Esophagus muscularis mucosa (tissue), 4 donors: ENCODE measurements at regions not wholly inside any gene's neighbourhood (a gene's known extent, or its start where the extent isn't known, plus 50 kb on each side); places are given as distances from the start of the nearest gene placed in this dataset.

Experiments used
- DNase-seq: peaks from one replicate; pipeline ENCODE4 v3.0.0-alpha.2; 2017; ENCODE audit errors: extremely low spot score
- H3K27ac ChIP-seq, 4 donors: fragments of 200-600 bp; sonication (generic); replicated peaks in 1 of 4; 1 replicate in 3 of 4; 2 replicates in 1 of 4; pipeline ENCODE4 v1.5.1; 2016 to 2019; ENCODE audit warnings: mild to moderate bottlenecking in 1 of 4
- H3K27me3 ChIP-seq, 4 donors: fragments of 200-600 bp; sonication (generic); one replicate each; pipeline versions ENCODE4 v1.5.1 to v1.6.0; 2016 to 2019
- H3K36me3 ChIP-seq, 4 donors: fragments of 200-600 bp; sonication (generic); one replicate each; pipeline ENCODE4 v1.5.1; 2016 to 2019
- H3K4me1 ChIP-seq, 4 donors: fragments of 200-600 bp; sonication (generic); one replicate each; pipeline ENCODE4 v1.5.1; 2016 to 2019
- H3K4me3 ChIP-seq, 4 donors: fragments of 200-600 bp; sonication (generic); 1 replicate in 2 of 4; 2 replicates in 2 of 4; pipeline ENCODE4 v1.5.1; 2016 to 2019; ENCODE audit warnings: mild to moderate bottlenecking in 4 of 4, moderate library complexity in 1 of 4
- H3K9me3 ChIP-seq, 4 donors: fragments of 200-600 bp; sonication (generic); 1 replicate in 3 of 4; 2 replicates in 1 of 4; pipeline ENCODE4 v1.5.1; 2016 to 2019
- EP300 ChIP-seq: sonication (generic); formaldehyde crosslinking; IDR thresholded peaks from one replicate; pipeline ENCODE4 v1.6.1; 2017; ENCODE audit warnings: antibody characterized with exemption
- POLR2A ChIP-seq: fragments of 450-650 bp; IDR thresholded peaks from one replicate; pipeline ENCODE4 v1.6.1; 2017; ENCODE audit warnings: antibody characterized with exemption, moderate library complexity, mild to moderate bottlenecking, low read depth
- POLR2AphosphoS5 ChIP-seq, 2 donors: sonication (generic); formaldehyde crosslinking; IDR thresholded peaks; one replicate each; pipeline ENCODE4 v1.6.1; 2017; ENCODE audit warnings: antibody characterized with exemption in 2 of 2
- WGBS: methylation state at CpG from one replicate; pipeline ENCODE4 v1.1.5; 2018; 5-methylcytosine and 5-hydroxymethylcytosine counted together
- intact Hi-C: fragments of 100-400 bp; cut with DNase I; formaldehyde crosslinking; loops from one replicate; pipeline ENCODE4 v1.15.1; 2023
- TF ChIP-seq, protein P1 (sequence below), 3 experiments: fragments of 200-600 bp in 2 of 3; fragments of 450-650 bp in 1 of 3; sonication (generic) in 2 of 3; IDR thresholded peaks; one replicate each; pipeline ENCODE4 v1.5.1; 2017 to 2019; ENCODE audit warnings: antibody characterized with exemption in 3 of 3, mild to moderate bottlenecking in 2 of 3, moderate library complexity in 1 of 3

DNA sequence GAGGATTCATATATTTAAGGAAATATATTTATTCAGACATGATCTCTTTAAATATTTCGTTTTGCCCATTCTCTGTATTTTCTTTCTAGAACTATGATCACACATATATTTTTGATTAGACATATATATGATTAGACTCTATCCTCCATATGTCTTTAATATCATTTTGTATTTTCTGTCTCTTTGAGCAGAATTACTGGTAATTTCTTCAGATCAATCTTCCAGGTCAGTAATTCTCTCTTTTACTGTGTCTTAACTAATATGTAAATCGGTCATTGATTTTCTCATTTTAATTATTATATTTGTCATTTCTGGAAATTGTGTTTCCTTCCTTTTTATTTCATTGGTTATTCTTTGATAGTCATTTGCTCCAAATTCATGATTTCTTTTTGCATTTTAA lies 586.2 kb downstream of the NR2F2 start:
- no peaks in the 10 kb centered on the region for H3K4me1 ChIP-seq
- no peak overlapping the region for H3K27ac ChIP-seq
- H3K36me3 ChIP-seq, result no peaks in the 10 kb centered on the region
- TF ChIP-seq POLR2A (no peak), POLR2AphosphoS5 (IDR thresholded peaks at IDR 0.05) (no peak), EP300 (no peak)
- TF ChIP-seq, protein P1, sequence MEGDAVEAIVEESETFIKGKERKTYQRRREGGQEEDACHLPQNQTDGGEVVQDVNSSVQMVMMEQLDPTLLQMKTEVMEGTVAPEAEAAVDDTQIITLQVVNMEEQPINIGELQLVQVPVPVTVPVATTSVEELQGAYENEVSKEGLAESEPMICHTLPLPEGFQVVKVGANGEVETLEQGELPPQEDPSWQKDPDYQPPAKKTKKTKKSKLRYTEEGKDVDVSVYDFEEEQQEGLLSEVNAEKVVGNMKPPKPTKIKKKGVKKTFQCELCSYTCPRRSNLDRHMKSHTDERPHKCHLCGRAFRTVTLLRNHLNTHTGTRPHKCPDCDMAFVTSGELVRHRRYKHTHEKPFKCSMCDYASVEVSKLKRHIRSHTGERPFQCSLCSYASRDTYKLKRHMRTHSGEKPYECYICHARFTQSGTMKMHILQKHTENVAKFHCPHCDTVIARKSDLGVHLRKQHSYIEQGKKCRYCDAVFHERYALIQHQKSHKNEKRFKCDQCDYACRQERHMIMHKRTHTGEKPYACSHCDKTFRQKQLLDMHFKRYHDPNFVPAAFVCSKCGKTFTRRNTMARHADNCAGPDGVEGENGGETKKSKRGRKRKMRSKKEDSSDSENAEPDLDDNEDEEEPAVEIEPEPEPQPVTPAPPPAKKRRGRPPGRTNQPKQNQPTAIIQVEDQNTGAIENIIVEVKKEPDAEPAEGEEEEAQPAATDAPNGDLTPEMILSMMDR (IDR thresholded peaks at IDR 0.05), result no peak
- DNase-seq, result no peak
- H3K9me3 ChIP-seq, result peaks cover 0 to 27% (median 23%) of the 10 kb centered on the region in 4 donors
- H3K27me3 ChIP-seq, result no peaks in the 10 kb centered on the region
- 83% methylated on average over 2 of the region's 2 CpGs for WGBS
- H3K4me3 ChIP-seq, result no peak overlapping the region
- intact Hi-C loops, result no loop called here

DNA sequence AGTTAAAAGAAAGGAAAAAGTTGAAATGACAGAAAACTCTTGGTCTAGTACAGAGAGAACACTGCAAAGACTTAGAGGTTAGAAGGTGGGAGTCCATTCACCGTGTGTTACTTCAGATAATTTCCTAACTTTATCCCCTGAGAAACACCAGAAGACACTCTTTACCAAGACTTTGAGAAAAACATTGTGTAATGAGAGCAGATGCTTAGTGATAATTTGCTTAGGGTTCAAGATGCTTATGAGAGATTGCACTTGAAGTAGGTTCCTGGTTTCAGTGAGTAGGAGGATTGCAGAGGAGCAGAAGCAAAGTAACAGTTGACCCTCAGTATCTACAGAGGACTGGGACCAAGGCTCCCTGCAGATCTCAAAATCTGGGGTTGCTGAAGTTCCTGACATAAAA lies 594.1 kb downstream of the NR2F2 start:
- WGBS, result 0% methylated on average over 1 of the region's 1 CpG
- no peak overlapping the region for H3K4me3 ChIP-seq
- H3K36me3 ChIP-seq, result no peaks in the 10 kb centered on the region
- DNase-seq, result no peak
- H3K9me3 ChIP-seq, result peaks cover 0 to 1% (median 0%) of the 10 kb centered on the region in 4 donors
- no peaks in the 10 kb centered on the region for H3K4me1 ChIP-seq
- TF ChIP-seq POLR2AphosphoS5 (IDR thresholded peaks at IDR 0.05) (no peak), EP300 (no peak), POLR2A (no peak)
- TF ChIP-seq, protein P1 (IDR thresholded peaks at IDR 0.05), result no peak
- H3K27me3 ChIP-seq, result no peaks in the 10 kb centered on the region
- intact Hi-C loops, result no loop called here
- no peak overlapping the region for H3K27ac ChIP-seq

DNA sequence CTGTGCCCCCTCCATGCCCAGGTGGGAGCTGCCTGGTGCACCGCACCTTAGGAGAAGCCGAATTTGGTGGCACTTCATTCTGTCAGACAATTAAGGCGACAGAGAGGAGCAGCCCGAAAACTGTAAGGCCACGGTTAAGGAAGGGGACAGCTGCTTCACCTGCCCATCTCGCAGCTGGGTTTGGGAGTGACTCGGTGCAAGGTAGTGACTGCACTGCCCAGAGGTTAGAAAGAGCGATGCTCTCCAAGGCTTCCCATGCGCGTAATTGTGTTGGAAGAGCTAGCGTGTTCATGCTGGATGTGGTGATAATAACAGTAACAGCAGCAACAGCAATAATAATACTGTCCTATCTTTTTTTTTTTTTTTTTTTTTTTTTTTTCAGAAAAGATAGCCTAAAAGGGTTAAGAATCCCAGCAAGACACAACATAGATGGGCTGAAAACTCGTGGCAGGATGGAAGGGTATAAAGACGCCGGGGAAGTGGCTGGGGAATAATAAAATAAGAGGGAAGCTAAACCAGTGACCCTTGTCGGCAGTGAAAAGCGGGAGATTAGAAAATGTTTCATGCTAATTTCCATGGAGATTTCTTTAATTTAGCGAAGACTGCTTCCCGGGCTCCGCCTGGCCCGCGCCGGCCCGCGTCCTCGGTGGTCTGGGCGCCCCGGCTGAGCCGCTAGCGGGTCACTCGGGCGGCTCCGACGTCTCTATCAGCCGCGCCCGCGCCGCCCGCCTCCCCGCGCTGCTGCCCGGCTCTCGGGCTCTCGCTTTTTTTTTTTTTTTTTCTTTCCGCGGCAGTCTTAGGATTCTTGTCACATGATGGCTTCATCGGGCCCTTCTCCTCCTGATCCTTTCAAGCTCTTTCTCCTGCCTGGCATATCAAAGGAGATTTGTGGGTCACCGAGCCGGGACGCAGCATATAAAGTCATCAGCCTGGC lies 617.1 kb downstream of the NR2F2 start:
- H3K4me3 ChIP-seq, result peak overlapping the region; percentile 18 to 51 (median 40)
- H3K4me1 ChIP-seq, result peaks cover 0 to 7% (median 6%) of the 10 kb centered on the region in 4 donors
- intact Hi-C loops, result no loop called here
- H3K27me3 ChIP-seq, result peaks cover 0 to 29% (median 8%) of the 10 kb centered on the region in 4 donors
- no peak for DNase-seq
- H3K9me3 ChIP-seq, result no peaks in the 10 kb centered on the region
- no peak overlapping the region for H3K27ac ChIP-seq
- TF ChIP-seq POLR2A (no peak), EP300 (no peak), POLR2AphosphoS5 (IDR thresholded peaks at IDR 0.05) (no peak)
- TF ChIP-seq, protein P1 (IDR thresholded peaks at IDR 0.05), result no peak
- H3K36me3 ChIP-seq, result no peaks in the 10 kb centered on the region
- 20% methylated on average over 49 of the region's 50 CpGs for WGBS

DNA sequence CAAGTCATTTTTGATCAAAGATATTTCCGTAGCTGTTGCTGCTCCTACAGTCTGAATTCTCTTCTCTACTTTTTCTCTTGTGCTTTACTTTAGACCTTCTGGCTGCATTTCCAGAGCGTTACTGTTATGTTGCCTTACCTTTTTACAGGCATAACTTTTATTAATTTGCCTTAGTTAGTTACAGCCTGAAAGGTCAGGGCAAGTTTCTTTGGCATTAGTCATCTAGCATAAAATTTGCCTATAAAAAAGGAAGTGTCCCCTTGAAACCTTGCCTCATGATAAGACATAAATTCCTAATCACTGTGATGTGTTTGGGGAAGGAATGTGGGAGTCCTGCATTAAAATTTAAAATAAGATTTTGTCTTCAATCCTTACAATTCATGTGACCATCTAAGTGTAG lies 618.5 kb downstream of the NR2F2 start:
- H3K4me1 ChIP-seq, result peaks cover 0 to 7% (median 6%) of the 10 kb centered on the region in 4 donors
- no peaks in the 10 kb centered on the region for H3K36me3 ChIP-seq
- TF ChIP-seq EP300, result no peak
- no peak for TF ChIP-seq POLR2A
- TF ChIP-seq, protein P1 (IDR thresholded peaks at IDR 0.05), result no peak
- TF ChIP-seq POLR2AphosphoS5 (IDR thresholded peaks at IDR 0.05), result no peak
- H3K27me3 ChIP-seq, result peaks cover 0 to 29% (median 8%) of the 10 kb centered on the region in 4 donors
- H3K9me3 ChIP-seq, result no peaks in the 10 kb centered on the region
- DNase-seq, result no peak
- intact Hi-C loops, result no loop called here
- H3K4me3 ChIP-seq, result no peak overlapping the region
- WGBS, result 88% methylated on average over 2 of the region's 2 CpGs
- H3K27ac ChIP-seq, result no peak overlapping the region
